ENCODE measurements at regions not wholly inside any gene's neighbourhood (a gene's known extent, or its start where the extent isn't known, plus 50 kb on each side); places are given as distances from the start of the nearest gene placed in this dataset.

GRCh38 chr3:166307756-166308350, 470.6 kb upstream of the BCHE start:
- H3K79me1 ChIP-seq (ENCODE audit: low read depth in 1 of 2, low read length in 2 of 2): no peaks in the 10 kb centered on the region
- H2BK15ac ChIP-seq (ENCODE audit: low read depth, low read length): no peak overlapping the region
- no peaks in the 10 kb centered on the region for H3K9me3 ChIP-seq (ENCODE audit: control insufficient read depth, insufficient read depth, low read length)
- no peak overlapping the region for H4K8ac ChIP-seq (ENCODE audit: low read depth in 2 of 2, low read length in 2 of 2)
- no peak overlapping the region for H3K23ac ChIP-seq (ENCODE audit: low read depth, low read length)
- H3K27me3 ChIP-seq (ENCODE audit: control insufficient read depth, insufficient read depth, low read length): no peaks in the 10 kb centered on the region
- H4K91ac ChIP-seq (ENCODE audit: insufficient read depth, low read depth, low read length): no peak overlapping the region
- intact Hi-C loops (cut with micrococcal nuclease): no loop called here
- DNase-seq: no peak
- in situ Hi-C loops (cut with MboI; ENCODE audit: low sequenced_read_pairs): no loop called here
- H3K56ac ChIP-seq (ENCODE audit: extremely low read depth, insufficient read depth, low read length): no peak overlapping the region
- no peak overlapping the region for H3K9ac ChIP-seq (ENCODE audit: low read depth, low read length)
- H3K4me1 ChIP-seq (ENCODE audit: control insufficient read depth, insufficient read depth, low read length): no peaks in the 10 kb centered on the region
- ChIA-PET CTCF (interaction anchor here (0.9 kb wide), 1 partner anchor 12 kb away, joined by 3 read pairs; no protein-coding TSS in a partner anchor), POLR2A (ENCODE audit: unreplicated experiment) (no interaction called here)
- H4K20me1 ChIP-seq (ENCODE audit: insufficient read depth, low read length): no peaks in the 10 kb centered on the region
- no peaks in the 10 kb centered on the region for H3K36me3 ChIP-seq (ENCODE audit: control insufficient read depth, insufficient read depth, low read length)
- no peaks in the 10 kb centered on the region for H3K9me1 ChIP-seq (ENCODE audit: insufficient read depth, low read length)
- H3K27ac ChIP-seq (ENCODE audit: insufficient read depth, low read length): no peak overlapping the region
- H2BK5ac ChIP-seq (ENCODE audit: low read depth, low read length, poor library complexity, severe bottlenecking): no peak overlapping the region
- H2AK9ac ChIP-seq (replicated peaks; ENCODE audit: low read depth, low read length, poor library complexity): no peak overlapping the region
- H3K18ac ChIP-seq (ENCODE audit: low read depth, low read length): no peak overlapping the region
- H2BK120ac ChIP-seq (ENCODE audit: low read depth, low read length): no peak overlapping the region
- BruUV-seq (replicated peaks): no TSS peak
- H2BK20ac ChIP-seq (ENCODE audit: low read depth, low read length): no peak overlapping the region
- H4K5ac ChIP-seq (ENCODE audit: low read depth, low read length): no peak overlapping the region
- no CpG with 5 or more reads among the region's 3 CpGs for WGBS, 2 experiments (ENCODE audit: extremely low coverage in 2 of 2, insufficient read length in 1 of 2)
- dilution Hi-C loops (cut with HindIII; ENCODE audit: low sequenced_read_pairs, unreplicated experiment): no loop called here
- H3K4me2 ChIP-seq (ENCODE audit: low read depth, low read length): no peak overlapping the region
- TF ChIP-seq CTCF (conservative IDR thresholded peaks at IDR 0.05; ENCODE audit: low read depth, low read length) (no peak), NFE2L2 (IDR thresholded peaks at IDR 0.05; ENCODE audit: low read depth, low read length) (no peak), BHLHE40 (IDR thresholded peaks at IDR 0.05; ENCODE audit: low read depth, low read length) (no peak), MXI1 (IDR thresholded peaks at IDR 0.05; ENCODE audit: borderline replicate concordance, low read depth, low read length) (no peak), RFX5 (IDR thresholded peaks at IDR 0.05; ENCODE audit: low read depth, low read length) (no peak)
- TF ChIP-seq, protein P1, sequence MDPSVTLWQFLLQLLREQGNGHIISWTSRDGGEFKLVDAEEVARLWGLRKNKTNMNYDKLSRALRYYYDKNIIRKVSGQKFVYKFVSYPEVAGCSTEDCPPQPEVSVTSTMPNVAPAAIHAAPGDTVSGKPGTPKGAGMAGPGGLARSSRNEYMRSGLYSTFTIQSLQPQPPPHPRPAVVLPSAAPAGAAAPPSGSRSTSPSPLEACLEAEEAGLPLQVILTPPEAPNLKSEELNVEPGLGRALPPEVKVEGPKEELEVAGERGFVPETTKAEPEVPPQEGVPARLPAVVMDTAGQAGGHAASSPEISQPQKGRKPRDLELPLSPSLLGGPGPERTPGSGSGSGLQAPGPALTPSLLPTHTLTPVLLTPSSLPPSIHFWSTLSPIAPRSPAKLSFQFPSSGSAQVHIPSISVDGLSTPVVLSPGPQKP (IDR thresholded peaks at IDR 0.05; ENCODE audit: borderline replicate concordance, low read depth, low read length): no peak
- H3K4ac ChIP-seq (ENCODE audit: low read depth, low read length): no peak overlapping the region
- no peak overlapping the region for H3K4me3 ChIP-seq (ENCODE audit: insufficient read depth, low read depth, low read length)
- no peak for ATAC-seq (ENCODE audit: low read depth)
- no peak overlapping the region for H2AFZ ChIP-seq (replicated peaks; ENCODE audit: low read length, poor library complexity)
- no peak overlapping the region for H2AK5ac ChIP-seq (ENCODE audit: low read depth, low read length)
- no peak overlapping the region for H3K14ac ChIP-seq (replicated peaks; ENCODE audit: low read depth, low read length)

All from IMR-90 (cell line).